ENCODE measurements at regions not wholly inside any gene's neighbourhood (a gene's known extent, or its start where the extent isn't known, plus 50 kb on each side); places are given as distances from the start of the nearest gene placed in this dataset.

- Histone ChIP-seq H3K36me3 (ENCODE audit: control insufficient read depth in 2 of 2, extremely low read depth in 1 of 2, insufficient read depth in 2 of 2, low read length in 2 of 2) (no peaks in the 10 kb centered on the region), H3K9me3 (ENCODE audit: control insufficient read depth, low read depth, low read length) (no peaks in the 10 kb centered on the region), H3K9ac (ENCODE audit: control insufficient read depth, extremely low read depth, insufficient read depth, low read length) (no peak overlapping the region), H3K27ac (ENCODE audit: control insufficient read depth, insufficient read depth, low read length) (no peak overlapping the region), H3K4me3 (ENCODE audit: control insufficient read depth in 2 of 3, extremely low read depth in 1 of 3, insufficient read depth in 2 of 3, low read depth in 1 of 3, low read length in 3 of 3) (no peak overlapping the region), H2AFZ (ENCODE audit: control insufficient read depth, low read length) (no peak overlapping the region), H3K79me2 (ENCODE audit: control insufficient read depth, insufficient read depth, low read length) (no peaks in the 10 kb centered on the region), H3K4me2 (ENCODE audit: control insufficient read depth, extremely low read depth, insufficient read depth, low read depth, low read length) (no peak overlapping the region), H4K20me1 (ENCODE audit: control insufficient read depth, extremely low read depth, insufficient read depth, low read length) (no peaks in the 10 kb centered on the region), H3K4me1 (ENCODE audit: control insufficient read depth, extremely low read depth, insufficient read depth, low read length) (no peaks in the 10 kb centered on the region), H3K9me1 (ENCODE audit: control insufficient read depth, extremely low read depth, insufficient read depth, low read length) (no peaks in the 10 kb centered on the region), H3K27me3 (ENCODE audit: control insufficient read depth, extremely low read depth, insufficient read depth, low read length) (peaks cover 13% of the 10 kb centered on the region)
- dilution Hi-C loops (cut with MboI; ENCODE audit: extremely low pct_ligation_motif_present, low sequenced_read_pairs): no loop called here
- FAIRE-seq: no peak
- TF ChIP-seq, protein P1, sequence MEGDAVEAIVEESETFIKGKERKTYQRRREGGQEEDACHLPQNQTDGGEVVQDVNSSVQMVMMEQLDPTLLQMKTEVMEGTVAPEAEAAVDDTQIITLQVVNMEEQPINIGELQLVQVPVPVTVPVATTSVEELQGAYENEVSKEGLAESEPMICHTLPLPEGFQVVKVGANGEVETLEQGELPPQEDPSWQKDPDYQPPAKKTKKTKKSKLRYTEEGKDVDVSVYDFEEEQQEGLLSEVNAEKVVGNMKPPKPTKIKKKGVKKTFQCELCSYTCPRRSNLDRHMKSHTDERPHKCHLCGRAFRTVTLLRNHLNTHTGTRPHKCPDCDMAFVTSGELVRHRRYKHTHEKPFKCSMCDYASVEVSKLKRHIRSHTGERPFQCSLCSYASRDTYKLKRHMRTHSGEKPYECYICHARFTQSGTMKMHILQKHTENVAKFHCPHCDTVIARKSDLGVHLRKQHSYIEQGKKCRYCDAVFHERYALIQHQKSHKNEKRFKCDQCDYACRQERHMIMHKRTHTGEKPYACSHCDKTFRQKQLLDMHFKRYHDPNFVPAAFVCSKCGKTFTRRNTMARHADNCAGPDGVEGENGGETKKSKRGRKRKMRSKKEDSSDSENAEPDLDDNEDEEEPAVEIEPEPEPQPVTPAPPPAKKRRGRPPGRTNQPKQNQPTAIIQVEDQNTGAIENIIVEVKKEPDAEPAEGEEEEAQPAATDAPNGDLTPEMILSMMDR (optimal IDR thresholded peaks at IDR 0.05 in 1 of 3, IDR thresholded peaks at IDR 0.05 in 1 of 3, conservative IDR thresholded peaks at IDR 0.05 in 1 of 3; ENCODE audit: extremely low read depth in 1 of 3, insufficient read depth in 2 of 3, low read length in 3 of 3): no peak
- TF ChIP-seq EZH2 (IDR thresholded peaks at IDR 0.05; ENCODE audit: low read length): no peak
- no peak for DNase-seq (ENCODE audit: low read depth, low spot score)
Observed at GRCh38 chr13:110801044-110801443, 87.5 kb downstream of the ING1 start.

GRCh38 chr13:110802260-110802659, 88.8 kb downstream of the ING1 start:
- TF ChIP-seq, protein P1 (optimal IDR thresholded peaks at IDR 0.05 in 1 of 3, IDR thresholded peaks at IDR 0.05 in 1 of 3, conservative IDR thresholded peaks at IDR 0.05 in 1 of 3; ENCODE audit: extremely low read depth in 1 of 3, insufficient read depth in 2 of 3, low read length in 3 of 3): no peak
- no peak for TF ChIP-seq EZH2 (IDR thresholded peaks at IDR 0.05; ENCODE audit: low read length)
- no peaks in the 10 kb centered on the region for H3K36me3 ChIP-seq (ENCODE audit: control insufficient read depth in 2 of 2, extremely low read depth in 1 of 2, insufficient read depth in 2 of 2, low read length in 2 of 2)
- H3K27ac ChIP-seq (ENCODE audit: control insufficient read depth, insufficient read depth, low read length): no peak overlapping the region
- H3K9me3 ChIP-seq (ENCODE audit: control insufficient read depth, low read depth, low read length): no peaks in the 10 kb centered on the region
- DNase-seq (ENCODE audit: low read depth, low spot score) (no peak), FAIRE-seq (no peak)
- no peaks in the 10 kb centered on the region for H3K4me1 ChIP-seq (ENCODE audit: control insufficient read depth, extremely low read depth, insufficient read depth, low read length)
- peaks cover 13% of the 10 kb centered on the region for H3K27me3 ChIP-seq (ENCODE audit: control insufficient read depth, extremely low read depth, insufficient read depth, low read length)
- dilution Hi-C loops (cut with MboI; ENCODE audit: extremely low pct_ligation_motif_present, low sequenced_read_pairs): no loop called here
- H3K4me2 ChIP-seq (ENCODE audit: control insufficient read depth, extremely low read depth, insufficient read depth, low read depth, low read length): no peak overlapping the region
- no peak overlapping the region for H3K4me3 ChIP-seq (ENCODE audit: control insufficient read depth in 2 of 3, extremely low read depth in 1 of 3, insufficient read depth in 2 of 3, low read depth in 1 of 3, low read length in 3 of 3)
- H3K9ac ChIP-seq (ENCODE audit: control insufficient read depth, extremely low read depth, insufficient read depth, low read length): no peak overlapping the region
- no peaks in the 10 kb centered on the region for H3K79me2 ChIP-seq (ENCODE audit: control insufficient read depth, insufficient read depth, low read length)
- no peaks in the 10 kb centered on the region for H4K20me1 ChIP-seq (ENCODE audit: control insufficient read depth, extremely low read depth, insufficient read depth, low read length)
- H2AFZ ChIP-seq (ENCODE audit: control insufficient read depth, low read length): no peak overlapping the region
- H3K9me1 ChIP-seq (ENCODE audit: control insufficient read depth, extremely low read depth, insufficient read depth, low read length): no peaks in the 10 kb centered on the region
